ENCODE measurements at regions not wholly inside any gene's neighbourhood (a gene's known extent, or its start where the extent isn't known, plus 50 kb on each side); places are given as distances from the start of the nearest gene placed in this dataset.

DNA sequence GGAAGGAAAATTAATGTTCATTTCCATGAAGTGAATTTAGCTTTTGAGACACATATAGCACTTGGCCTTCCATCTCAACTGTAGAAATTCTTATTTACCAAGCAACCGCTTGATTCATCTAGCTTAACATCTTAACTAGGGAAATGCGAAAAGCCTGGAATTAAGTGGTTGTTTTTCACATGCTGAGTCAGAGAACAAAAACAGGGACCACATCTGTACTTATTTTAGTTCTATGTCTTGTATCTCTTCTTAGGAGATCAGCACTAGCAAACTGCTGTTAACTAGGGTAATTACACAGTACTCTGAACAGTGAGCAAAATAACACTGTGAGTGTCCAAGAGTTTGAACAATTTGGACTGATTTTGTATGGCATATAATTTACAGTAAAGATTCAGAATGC lies 590.9 kb upstream of the NRSN1 start:
- 59% methylated on average over 2 of the region's 2 CpGs for WGBS (ENCODE audit: missing lambda C conversion rate)
- H3K4me2 ChIP-seq, result no peak overlapping the region
- H3K9me3 ChIP-seq, result no peaks in the 10 kb centered on the region
- H3K4me3 ChIP-seq, result no peak overlapping the region
- ChIA-PET CTCF (no interaction called here), POLR2A (no interaction called here)
- H3K4me1 ChIP-seq, result no peaks in the 10 kb centered on the region
- TF ChIP-seq HOXA7 (CRISPR knock-in tag; IDR thresholded peaks at IDR 0.05) (no peak), KDM1A (IDR thresholded peaks at IDR 0.05; ENCODE audit: low read depth) (no peak), KDM5A (IDR thresholded peaks at IDR 0.05) (no peak), BHLHE40 (IDR thresholded peaks at IDR 0.05; ENCODE audit: low read depth, low read length) (no peak), FOSL2 (IDR thresholded peaks at IDR 0.05) (no peak), FOSL2 (CRISPR knock-in tag; IDR thresholded peaks at IDR 0.05) (no peak), EHF (CRISPR knock-in tag; IDR thresholded peaks at IDR 0.05) (no peak), CBX2 (IDR thresholded peaks at IDR 0.05; ENCODE audit: borderline replicate concordance, low read depth) (no peak), NPAS2 (CRISPR knock-in tag; IDR thresholded peaks at IDR 0.05; ENCODE audit: borderline replicate concordance) (no peak), ZC3H11A (IDR thresholded peaks at IDR 0.05) (no peak), TFCP2L1 (CRISPR knock-in tag; IDR thresholded peaks at IDR 0.05) (no peak), HOXB13 (CRISPR knock-in tag; IDR thresholded peaks at IDR 0.05; ENCODE audit: low read depth) (no peak), EP300 (IDR thresholded peaks at IDR 0.05) (no peak), RCOR1 (IDR thresholded peaks at IDR 0.05; ENCODE audit: low read depth, low read length) (no peak), FOSB (CRISPR knock-in tag; IDR thresholded peaks at IDR 0.05) (no peak), RAD21 (conservative IDR thresholded peaks at IDR 0.05 in 1 of 2, IDR thresholded peaks at IDR 0.05 in 1 of 2) (no peak)
- TF ChIP-seq, protein P1, sequence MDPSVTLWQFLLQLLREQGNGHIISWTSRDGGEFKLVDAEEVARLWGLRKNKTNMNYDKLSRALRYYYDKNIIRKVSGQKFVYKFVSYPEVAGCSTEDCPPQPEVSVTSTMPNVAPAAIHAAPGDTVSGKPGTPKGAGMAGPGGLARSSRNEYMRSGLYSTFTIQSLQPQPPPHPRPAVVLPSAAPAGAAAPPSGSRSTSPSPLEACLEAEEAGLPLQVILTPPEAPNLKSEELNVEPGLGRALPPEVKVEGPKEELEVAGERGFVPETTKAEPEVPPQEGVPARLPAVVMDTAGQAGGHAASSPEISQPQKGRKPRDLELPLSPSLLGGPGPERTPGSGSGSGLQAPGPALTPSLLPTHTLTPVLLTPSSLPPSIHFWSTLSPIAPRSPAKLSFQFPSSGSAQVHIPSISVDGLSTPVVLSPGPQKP (IDR thresholded peaks at IDR 0.05; ENCODE audit: low read depth, low read length), result no peak
- TF ChIP-seq, protein P2, sequence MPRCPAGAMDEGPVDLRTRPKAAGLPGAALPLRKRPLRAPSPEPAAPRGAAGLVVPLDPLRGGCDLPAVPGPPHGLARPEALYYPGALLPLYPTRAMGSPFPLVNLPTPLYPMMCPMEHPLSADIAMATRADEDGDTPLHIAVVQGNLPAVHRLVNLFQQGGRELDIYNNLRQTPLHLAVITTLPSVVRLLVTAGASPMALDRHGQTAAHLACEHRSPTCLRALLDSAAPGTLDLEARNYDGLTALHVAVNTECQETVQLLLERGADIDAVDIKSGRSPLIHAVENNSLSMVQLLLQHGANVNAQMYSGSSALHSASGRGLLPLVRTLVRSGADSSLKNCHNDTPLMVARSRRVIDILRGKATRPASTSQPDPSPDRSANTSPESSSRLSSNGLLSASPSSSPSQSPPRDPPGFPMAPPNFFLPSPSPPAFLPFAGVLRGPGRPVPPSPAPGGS (IDR thresholded peaks at IDR 0.05), result no peak
- no peak for DNase-seq (ENCODE audit: low read depth in 1 of 2, low spot score in 1 of 2)
- no peak for ATAC-seq
- H3K27ac ChIP-seq, result no peak overlapping the region
- FAIRE-seq, result no peak

DNA sequence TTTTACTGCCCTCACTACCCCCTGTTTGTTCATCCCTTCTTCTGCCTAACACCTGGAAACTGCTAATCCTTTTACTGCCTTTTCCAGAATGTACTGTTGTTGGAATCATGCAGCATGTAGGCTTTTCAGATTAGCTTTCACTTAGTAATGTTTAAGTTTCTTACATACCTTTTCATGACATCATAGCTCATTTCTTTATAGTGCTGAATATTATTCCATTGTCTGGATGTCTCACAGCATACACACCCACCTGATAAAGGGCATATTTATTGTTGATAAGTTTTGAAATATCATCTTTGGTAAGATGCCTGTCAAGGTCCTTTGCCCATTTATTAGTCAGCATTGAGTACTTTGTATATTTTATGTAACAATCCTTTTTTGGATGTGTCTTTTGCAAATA lies 588.2 kb upstream of the NRSN1 start:
- no peak for DNase-seq (ENCODE audit: low read depth in 1 of 2, low spot score in 1 of 2)

More for the DNA sequence above, 588.2 kb upstream of the NRSN1 start:
- ChIA-PET POLR2A (no interaction called here), CTCF (no interaction called here)
- Histone ChIP-seq H3K4me1 (no peaks in the 10 kb centered on the region), H3K9me3 (no peaks in the 10 kb centered on the region), H3K4me3 (no peak overlapping the region), H3K4me2 (no peak overlapping the region), H3K27ac (no peak overlapping the region)
- no peak for TF ChIP-seq POLR2AphosphoS2 (conservative IDR thresholded peaks at IDR 0.05; ENCODE audit: low read length)
- TF ChIP-seq FOSL2 (IDR thresholded peaks at IDR 0.05), result no peak
- TF ChIP-seq FOSL2 (CRISPR knock-in tag; IDR thresholded peaks at IDR 0.05), result no peak
- TF ChIP-seq, protein P1 (IDR thresholded peaks at IDR 0.05; ENCODE audit: low read depth, low read length), result no peak
- TF ChIP-seq ESRRA (IDR thresholded peaks at IDR 0.05; ENCODE audit: borderline replicate concordance, low read length), result no peak
- no peak for TF ChIP-seq CBX8 (IDR thresholded peaks at IDR 0.05)
- TF ChIP-seq, protein P3, sequence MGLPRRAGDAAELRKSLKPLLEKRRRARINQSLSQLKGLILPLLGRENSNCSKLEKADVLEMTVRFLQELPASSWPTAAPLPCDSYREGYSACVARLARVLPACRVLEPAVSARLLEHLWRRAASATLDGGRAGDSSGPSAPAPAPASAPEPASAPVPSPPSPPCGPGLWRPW (IDR thresholded peaks at IDR 0.05), result no peak
- TF ChIP-seq POLR2A (IDR thresholded peaks at IDR 0.05; ENCODE audit: low read length), result no peak
- TF ChIP-seq, protein P4, sequence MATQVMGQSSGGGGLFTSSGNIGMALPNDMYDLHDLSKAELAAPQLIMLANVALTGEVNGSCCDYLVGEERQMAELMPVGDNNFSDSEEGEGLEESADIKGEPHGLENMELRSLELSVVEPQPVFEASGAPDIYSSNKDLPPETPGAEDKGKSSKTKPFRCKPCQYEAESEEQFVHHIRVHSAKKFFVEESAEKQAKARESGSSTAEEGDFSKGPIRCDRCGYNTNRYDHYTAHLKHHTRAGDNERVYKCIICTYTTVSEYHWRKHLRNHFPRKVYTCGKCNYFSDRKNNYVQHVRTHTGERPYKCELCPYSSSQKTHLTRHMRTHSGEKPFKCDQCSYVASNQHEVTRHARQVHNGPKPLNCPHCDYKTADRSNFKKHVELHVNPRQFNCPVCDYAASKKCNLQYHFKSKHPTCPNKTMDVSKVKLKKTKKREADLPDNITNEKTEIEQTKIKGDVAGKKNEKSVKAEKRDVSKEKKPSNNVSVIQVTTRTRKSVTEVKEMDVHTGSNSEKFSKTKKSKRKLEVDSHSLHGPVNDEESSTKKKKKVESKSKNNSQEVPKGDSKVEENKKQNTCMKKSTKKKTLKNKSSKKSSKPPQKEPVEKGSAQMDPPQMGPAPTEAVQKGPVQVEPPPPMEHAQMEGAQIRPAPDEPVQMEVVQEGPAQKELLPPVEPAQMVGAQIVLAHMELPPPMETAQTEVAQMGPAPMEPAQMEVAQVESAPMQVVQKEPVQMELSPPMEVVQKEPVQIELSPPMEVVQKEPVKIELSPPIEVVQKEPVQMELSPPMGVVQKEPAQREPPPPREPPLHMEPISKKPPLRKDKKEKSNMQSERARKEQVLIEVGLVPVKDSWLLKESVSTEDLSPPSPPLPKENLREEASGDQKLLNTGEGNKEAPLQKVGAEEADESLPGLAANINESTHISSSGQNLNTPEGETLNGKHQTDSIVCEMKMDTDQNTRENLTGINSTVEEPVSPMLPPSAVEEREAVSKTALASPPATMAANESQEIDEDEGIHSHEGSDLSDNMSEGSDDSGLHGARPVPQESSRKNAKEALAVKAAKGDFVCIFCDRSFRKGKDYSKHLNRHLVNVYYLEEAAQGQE (IDR thresholded peaks at IDR 0.05), result no peak
- TF ChIP-seq EHMT2 (IDR thresholded peaks at IDR 0.05; ENCODE audit: low read depth), result no peak
- TF ChIP-seq JUNB (IDR thresholded peaks at IDR 0.05), result no peak
- TF ChIP-seq MAZ (IDR thresholded peaks at IDR 0.05; ENCODE audit: borderline replicate concordance, low read depth, low read length), result no peak
- no peak for TF ChIP-seq NPAS2 (CRISPR knock-in tag; IDR thresholded peaks at IDR 0.05; ENCODE audit: borderline replicate concordance)
- TF ChIP-seq PHF8 (IDR thresholded peaks at IDR 0.05; ENCODE audit: borderline replicate concordance, low read depth), result no peak
- TF ChIP-seq ZC3H11A (IDR thresholded peaks at IDR 0.05), result no peak
- TF ChIP-seq, protein P5, sequence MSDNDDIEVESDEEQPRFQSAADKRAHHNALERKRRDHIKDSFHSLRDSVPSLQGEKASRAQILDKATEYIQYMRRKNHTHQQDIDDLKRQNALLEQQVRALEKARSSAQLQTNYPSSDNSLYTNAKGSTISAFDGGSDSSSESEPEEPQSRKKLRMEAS (IDR thresholded peaks at IDR 0.05), result no peak
- FAIRE-seq (no peak), ATAC-seq (no peak)

Measured in A549 (cell line).